HCT116 (cell line): ENCODE measurements at regions not wholly inside any gene's neighbourhood (a gene's known extent, or its start where the extent isn't known, plus 50 kb on each side); places are given as distances from the start of the nearest gene placed in this dataset.

Source experiments
- ATAC-seq: fragments of 200-7000 bp; cut with Tn5 transposase; 2 replicates; pipeline ENCODE4 v1.9.1; 2020; ENCODE audit warnings: mild to moderate bottlenecking, moderate library complexity
- BruUV-seq: library from RNA; stranded (reverse); fragments of 400-500 nt; replicated peaks from 2 replicates; lab custom pipeline; 2021; lab: Mats Ljungman, UMichigan
- CTCF ChIA-PET: fragments of 300-600 bp; sonication (Branson Sonifier 250); formaldehyde crosslinking; loops from one replicate; lab custom pipeline; 2021; ENCODE audit warnings: antibody characterized with exemption; lab: Charles Lee
- POLR2A ChIA-PET: fragments of 300-600, 350-600 bp; sonication (Branson Sonifier 250); formaldehyde crosslinking; loops from one replicate; lab custom pipeline; 2021; ENCODE audit warnings: antibody characterized with exemption; lab: Charles Lee
- RAD21 ChIA-PET, 2 experiments: fragments of 300-600 bp; sonication (Branson Sonifier 250); formaldehyde crosslinking; loops; one replicate each; lab custom pipeline; 2023; ENCODE audit warnings: low total read pairs in 2 of 2; ENCODE audit not compliant: uncharacterized antibody in 2 of 2, unreplicated experiment in 2 of 2, low non-redundant PET in 1 of 2; lab: Charles Lee
- DNase-seq: peaks from one replicate; pipeline ENCODE4 v3.0.0-alpha.2; 2010; ENCODE audit warnings: low read depth, low spot score
- H2AFZ ChIP-seq: fragments of 200-600 bp; shearing (Covaris generic), sonication (generic); 2 replicates; pipeline ENCODE4 v1.6.1; 2017; ENCODE audit warnings: low read depth, mixed run types, mixed read lengths, antibody characterized with exemption, low read length; ENCODE audit not compliant: poor library complexity, severe bottlenecking
- H3K27ac ChIP-seq: 2 replicates; pipeline ENCODE4 v1.5.1; 2012; ENCODE audit warnings: low read depth, low read length
- H3K27me3 ChIP-seq: fragments of 200-600 bp; sonication (generic); 2 replicates; pipeline ENCODE4 v1.6.1; 2016; ENCODE audit warnings: mixed run types, low read length, mixed read lengths; ENCODE audit not compliant: insufficient read depth
- H3K36me3 ChIP-seq, 2 experiments: fragments of 200-500 bp in 1 of 2; fragments of 200-600 bp in 1 of 2; sonication (Bioruptor generic) in 1 of 2; sonication (generic) in 1 of 2; 2 replicates each; pipeline versions ENCODE4 v1.5.1 to v1.6.1; 2014 to 2016; ENCODE audit warnings: low read length in 2 of 2, inconsistent platforms in 1 of 2, mixed read lengths in 1 of 2, mixed run types in 1 of 2; ENCODE audit not compliant: insufficient read depth in 2 of 2, control insufficient read depth in 1 of 2
- H3K4me1 ChIP-seq, 2 experiments: fragments of 200-600 bp in 1 of 2; sonication (generic) in 1 of 2; 2 replicates each; pipeline versions ENCODE4 v1.5.1 to v1.6.1; 2012 to 2017; ENCODE audit warnings: low read length in 2 of 2, inconsistent platforms in 1 of 2, mild to moderate bottlenecking in 1 of 2, mixed read lengths in 1 of 2, mixed run types in 1 of 2, moderate library complexity in 1 of 2; ENCODE audit not compliant: insufficient read depth in 2 of 2, control insufficient read depth in 1 of 2
- H3K4me2 ChIP-seq: fragments of 200-600 bp; sonication (generic); 2 replicates; pipeline ENCODE4 v1.6.1; 2017; ENCODE audit warnings: mixed run types, low read length, mixed read lengths
- H3K4me3 ChIP-seq, 2 experiments: fragments of 200-600 bp in 1 of 2; sonication (generic) in 1 of 2; replicated peaks in 1 of 2; 2 replicates each; pipeline ENCODE4 v1.5.1; 2011 to 2016; ENCODE audit warnings: low read length in 2 of 2, control low read depth in 1 of 2, low read depth in 1 of 2, mild to moderate bottlenecking in 1 of 2, mixed read lengths in 1 of 2, mixed run types in 1 of 2
- H3K79me2 ChIP-seq: fragments of 200-600 bp; sonication (generic); 2 replicates; pipeline ENCODE4 v1.6.1; 2017; ENCODE audit warnings: mild to moderate bottlenecking, mixed run types, low read length, moderate library complexity, mixed read lengths; ENCODE audit not compliant: insufficient read depth
- H3K9ac ChIP-seq: fragments of 200-600 bp; sonication (generic); 2 replicates; pipeline ENCODE4 v1.6.1; 2016; ENCODE audit warnings: low read length, mixed read lengths
- H3K9me2 ChIP-seq: fragments of 200-600 bp; sonication (generic), shearing (Covaris generic); 2 replicates; pipeline ENCODE4 v1.6.1; 2017; ENCODE audit warnings: mixed run types, mild to moderate bottlenecking, moderate library complexity; ENCODE audit not compliant: insufficient read depth
- H3K9me3 ChIP-seq, 2 experiments: fragments of 200-500 bp in 1 of 2; fragments of 200-600 bp in 1 of 2; sonication (Bioruptor generic) in 1 of 2; sonication (generic) in 1 of 2; 2 replicates each; pipeline ENCODE4 v1.6.1; 2014 to 2017; ENCODE audit warnings: low read length in 2 of 2, mixed read lengths in 2 of 2, inconsistent platforms in 1 of 2, low read depth in 1 of 2, mild to moderate bottlenecking in 1 of 2, mixed run types in 1 of 2, moderate library complexity in 1 of 2; ENCODE audit not compliant: control insufficient read depth in 1 of 2, insufficient read depth in 1 of 2
- H4K20me1 ChIP-seq: fragments of 200-600 bp; sonication (generic), shearing (Covaris generic); 2 replicates; pipeline ENCODE4 v1.6.1; 2017; ENCODE audit warnings: mixed run types, mild to moderate bottlenecking, moderate library complexity; ENCODE audit not compliant: insufficient read depth
- ATF3 ChIP-seq: IDR thresholded peaks from 2 replicates; pipeline ENCODE4 v1.6.1; 2012
- CBX3 ChIP-seq: IDR thresholded peaks from 2 replicates; pipeline ENCODE4 v1.6.1; 2012; ENCODE audit warnings: low read depth
- ELF1 ChIP-seq: IDR thresholded peaks from 2 replicates; pipeline ENCODE4 v1.6.1; 2012; ENCODE audit warnings: low read depth, borderline replicate concordance
- FOSL1 ChIP-seq: IDR thresholded peaks from 2 replicates; pipeline ENCODE4 v1.6.1; 2012; ENCODE audit warnings: low read depth
- JUND ChIP-seq: IDR thresholded peaks from 2 replicates; pipeline ENCODE4 v1.6.1; 2012
- SP1 ChIP-seq: IDR thresholded peaks from 2 replicates; pipeline ENCODE4 v1.6.1; 2012; ENCODE audit warnings: low read depth
- ZBTB33 ChIP-seq: IDR thresholded peaks from 2 replicates; pipeline ENCODE4 v1.6.1; 2011; ENCODE audit warnings: mild to moderate bottlenecking, low read length, moderate library complexity; ENCODE audit not compliant: insufficient replicate concordance; ENCODE audit errors: extremely low read depth
- ZNF274 ChIP-seq: fragments of 200-500 bp; sonication (Bioruptor generic); IDR thresholded peaks from 2 replicates; pipeline ENCODE4 v1.6.1; 2014; ENCODE audit warnings: mild to moderate bottlenecking, low read depth, low read length, inconsistent platforms
- intact Hi-C: fragments of 100-400 bp; cut with micrococcal nuclease; formaldehyde crosslinking; loops from 2 replicates; pipeline ENCODE4 v1.10.0; 2022
- TF ChIP-seq, protein P1 (sequence below): IDR thresholded peaks from 2 replicates; pipeline ENCODE4 v1.6.1; 2012; ENCODE audit warnings: low read depth

GRCh38 chr19:28327905-28328304 lies 885.0 kb downstream of the UQCRFS1 start (continued):
- TF ChIP-seq, protein P1, sequence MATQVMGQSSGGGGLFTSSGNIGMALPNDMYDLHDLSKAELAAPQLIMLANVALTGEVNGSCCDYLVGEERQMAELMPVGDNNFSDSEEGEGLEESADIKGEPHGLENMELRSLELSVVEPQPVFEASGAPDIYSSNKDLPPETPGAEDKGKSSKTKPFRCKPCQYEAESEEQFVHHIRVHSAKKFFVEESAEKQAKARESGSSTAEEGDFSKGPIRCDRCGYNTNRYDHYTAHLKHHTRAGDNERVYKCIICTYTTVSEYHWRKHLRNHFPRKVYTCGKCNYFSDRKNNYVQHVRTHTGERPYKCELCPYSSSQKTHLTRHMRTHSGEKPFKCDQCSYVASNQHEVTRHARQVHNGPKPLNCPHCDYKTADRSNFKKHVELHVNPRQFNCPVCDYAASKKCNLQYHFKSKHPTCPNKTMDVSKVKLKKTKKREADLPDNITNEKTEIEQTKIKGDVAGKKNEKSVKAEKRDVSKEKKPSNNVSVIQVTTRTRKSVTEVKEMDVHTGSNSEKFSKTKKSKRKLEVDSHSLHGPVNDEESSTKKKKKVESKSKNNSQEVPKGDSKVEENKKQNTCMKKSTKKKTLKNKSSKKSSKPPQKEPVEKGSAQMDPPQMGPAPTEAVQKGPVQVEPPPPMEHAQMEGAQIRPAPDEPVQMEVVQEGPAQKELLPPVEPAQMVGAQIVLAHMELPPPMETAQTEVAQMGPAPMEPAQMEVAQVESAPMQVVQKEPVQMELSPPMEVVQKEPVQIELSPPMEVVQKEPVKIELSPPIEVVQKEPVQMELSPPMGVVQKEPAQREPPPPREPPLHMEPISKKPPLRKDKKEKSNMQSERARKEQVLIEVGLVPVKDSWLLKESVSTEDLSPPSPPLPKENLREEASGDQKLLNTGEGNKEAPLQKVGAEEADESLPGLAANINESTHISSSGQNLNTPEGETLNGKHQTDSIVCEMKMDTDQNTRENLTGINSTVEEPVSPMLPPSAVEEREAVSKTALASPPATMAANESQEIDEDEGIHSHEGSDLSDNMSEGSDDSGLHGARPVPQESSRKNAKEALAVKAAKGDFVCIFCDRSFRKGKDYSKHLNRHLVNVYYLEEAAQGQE: no peak
- TF ChIP-seq ATF3: no peak
- TF ChIP-seq JUND: no peak

DNA sequence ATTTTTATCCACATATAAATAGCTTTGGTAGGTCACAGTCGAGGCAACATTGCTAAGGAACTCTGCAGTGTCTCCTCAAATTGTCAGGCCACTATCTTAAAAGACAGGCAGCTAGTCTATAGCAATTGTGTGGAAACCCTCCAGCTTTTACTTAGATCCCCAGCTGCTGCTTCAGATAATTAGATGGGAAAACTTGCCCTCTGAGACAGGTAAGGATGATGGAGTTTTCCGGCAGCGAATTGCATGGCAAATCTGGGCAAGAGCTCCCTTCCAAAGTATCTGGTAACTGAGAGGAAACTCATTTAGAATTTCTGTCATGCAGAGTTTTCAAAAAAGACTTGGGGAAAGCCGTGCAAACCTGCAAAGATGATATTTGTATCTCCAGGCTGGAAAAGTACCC lies 886.2 kb downstream of the UQCRFS1 start:
- ChIA-PET CTCF (no interaction called here), RAD21 (no interaction called here), POLR2A (no interaction called here)
- H3K9me2 ChIP-seq: no peaks in the 10 kb centered on the region
- H3K27me3 ChIP-seq: no peaks in the 10 kb centered on the region
- DNase-seq (no peak), ATAC-seq (no peak)
- H2AFZ ChIP-seq: no peak overlapping the region
- no peak for TF ChIP-seq ELF1
- no peak for TF ChIP-seq SP1
- TF ChIP-seq FOSL1: no peak
- no peak for TF ChIP-seq ATF3
- TF ChIP-seq CBX3: no peak
- TF ChIP-seq ZBTB33: no peak
- no peak for TF ChIP-seq ZNF274
- intact Hi-C loops: no loop called here
- no peaks in the 10 kb centered on the region for H3K36me3 ChIP-seq
- H3K4me3 ChIP-seq: no peak overlapping the region
- H3K27ac ChIP-seq: no peak overlapping the region
- H4K20me1 ChIP-seq: no peaks in the 10 kb centered on the region
- H3K4me2 ChIP-seq: no peak overlapping the region
- no peak overlapping the region for H3K9ac ChIP-seq
- BruUV-seq: no TSS peak
- no peaks in the 10 kb centered on the region for H3K79me2 ChIP-seq
- H3K4me1 ChIP-seq: no peaks in the 10 kb centered on the region
- no peaks in the 10 kb centered on the region; a peak in 2 of 4 replicates for H3K9me3 ChIP-seq
